Tibial nerve (tissue), 4 donors: ENCODE measurements at regions not wholly inside any gene's neighbourhood (a gene's known extent, or its start where the extent isn't known, plus 50 kb on each side); places are given as distances from the start of the nearest gene placed in this dataset.

Experiments
- DNase-seq, 2 donors: peaks; one replicate each; pipeline ENCODE4 v3.0.0-alpha.2; 2019; ENCODE audit warnings: low spot score in 2 of 2
- H3K27ac ChIP-seq, 4 donors: fragments of 200-600 bp; sonication (generic) in 3 of 4; one replicate each; pipeline ENCODE4 v1.5.1; 2017 to 2019; ENCODE audit warnings: mild to moderate bottlenecking in 1 of 4
- H3K27me3 ChIP-seq, 2 donors: fragments of 200-600 bp; sonication (generic) in 1 of 2; one replicate each; pipeline versions ENCODE4 v1.5.1 to v1.6.0; 2017 to 2019
- H3K36me3 ChIP-seq, 3 donors: fragments of 200-600 bp; sonication (generic); one replicate each; pipeline ENCODE4 v1.5.1; 2018 to 2019
- H3K4me1 ChIP-seq, 4 donors: fragments of 200-600 bp; sonication (generic) in 3 of 4; one replicate each; pipeline ENCODE4 v1.5.1; 2017 to 2019
- H3K4me3 ChIP-seq, 4 donors: fragments of 200-600 bp; sonication (generic) in 3 of 4; one replicate each; pipeline ENCODE4 v1.5.1; 2017 to 2019; ENCODE audit warnings: mild to moderate bottlenecking in 1 of 4, moderate library complexity in 1 of 4
- H3K9me3 ChIP-seq, 4 donors: fragments of 200-600 bp; sonication (generic) in 3 of 4; one replicate each; pipeline ENCODE4 v1.5.1; 2017 to 2019
- EP300 ChIP-seq, 2 donors: sonication (generic); formaldehyde crosslinking; IDR thresholded peaks; one replicate each; pipeline ENCODE4 v1.6.1; 2017; ENCODE audit warnings: antibody characterized with exemption in 2 of 2, mild to moderate bottlenecking in 1 of 2
- POLR2A ChIP-seq, 2 donors: fragments of 450-650 bp; IDR thresholded peaks; one replicate each; pipeline ENCODE4 v1.6.1; 2017; ENCODE audit warnings: antibody characterized with exemption in 2 of 2, mild to moderate bottlenecking in 2 of 2, moderate library complexity in 2 of 2
- WGBS, 2 donors: methylation state at CpG; one replicate each; pipeline ENCODE4 v1.1.5; 2018; 5-methylcytosine and 5-hydroxymethylcytosine counted together
- TF ChIP-seq, protein P1 (sequence below), 5 experiments: fragments of 200-600 bp in 3 of 5; fragments of 450-650 bp in 2 of 5; sonication (generic) in 3 of 5; IDR thresholded peaks; one replicate each; pipeline ENCODE4 v1.5.1; 2016 to 2019; ENCODE audit warnings: antibody characterized with exemption in 5 of 5, mild to moderate bottlenecking in 3 of 5, moderate library complexity in 2 of 5

- H3K36me3 ChIP-seq: no peaks in the 10 kb centered on the region
- no peak for TF ChIP-seq EP300 (IDR thresholded peaks at IDR 0.05)
- TF ChIP-seq, protein P1, sequence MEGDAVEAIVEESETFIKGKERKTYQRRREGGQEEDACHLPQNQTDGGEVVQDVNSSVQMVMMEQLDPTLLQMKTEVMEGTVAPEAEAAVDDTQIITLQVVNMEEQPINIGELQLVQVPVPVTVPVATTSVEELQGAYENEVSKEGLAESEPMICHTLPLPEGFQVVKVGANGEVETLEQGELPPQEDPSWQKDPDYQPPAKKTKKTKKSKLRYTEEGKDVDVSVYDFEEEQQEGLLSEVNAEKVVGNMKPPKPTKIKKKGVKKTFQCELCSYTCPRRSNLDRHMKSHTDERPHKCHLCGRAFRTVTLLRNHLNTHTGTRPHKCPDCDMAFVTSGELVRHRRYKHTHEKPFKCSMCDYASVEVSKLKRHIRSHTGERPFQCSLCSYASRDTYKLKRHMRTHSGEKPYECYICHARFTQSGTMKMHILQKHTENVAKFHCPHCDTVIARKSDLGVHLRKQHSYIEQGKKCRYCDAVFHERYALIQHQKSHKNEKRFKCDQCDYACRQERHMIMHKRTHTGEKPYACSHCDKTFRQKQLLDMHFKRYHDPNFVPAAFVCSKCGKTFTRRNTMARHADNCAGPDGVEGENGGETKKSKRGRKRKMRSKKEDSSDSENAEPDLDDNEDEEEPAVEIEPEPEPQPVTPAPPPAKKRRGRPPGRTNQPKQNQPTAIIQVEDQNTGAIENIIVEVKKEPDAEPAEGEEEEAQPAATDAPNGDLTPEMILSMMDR (IDR thresholded peaks at IDR 0.05): no peak
- no peak for TF ChIP-seq POLR2A (IDR thresholded peaks at IDR 0.05)
- no peaks in the 10 kb centered on the region for H3K4me1 ChIP-seq
- no peaks in the 10 kb centered on the region for H3K9me3 ChIP-seq
- no peak for DNase-seq
- no peak overlapping the region for H3K4me3 ChIP-seq
- no peak overlapping the region for H3K27ac ChIP-seq
- no peaks in the 10 kb centered on the region for H3K27me3 ChIP-seq
Measured at GRCh38 chrX:34426334-34426733, 230.8 kb downstream of the TMEM47 start.

- Histone ChIP-seq H3K9me3 (no peaks in the 10 kb centered on the region), H3K4me3 (no peak overlapping the region), H3K36me3 (no peaks in the 10 kb centered on the region), H3K27me3 (no peaks in the 10 kb centered on the region), H3K4me1 (no peaks in the 10 kb centered on the region), H3K27ac (no peak overlapping the region)
- no peak for TF ChIP-seq EP300 (IDR thresholded peaks at IDR 0.05)
- TF ChIP-seq POLR2A (IDR thresholded peaks at IDR 0.05): no peak
- TF ChIP-seq, protein P1 (IDR thresholded peaks at IDR 0.05): no peak
- no peak for DNase-seq
- 88 to 100% methylated on average over 1 of the region's 1 CpG for WGBS, 2 donors
Measured at GRCh38 chrX:34406580-34406979, 250.5 kb downstream of the TMEM47 start.

DNA sequence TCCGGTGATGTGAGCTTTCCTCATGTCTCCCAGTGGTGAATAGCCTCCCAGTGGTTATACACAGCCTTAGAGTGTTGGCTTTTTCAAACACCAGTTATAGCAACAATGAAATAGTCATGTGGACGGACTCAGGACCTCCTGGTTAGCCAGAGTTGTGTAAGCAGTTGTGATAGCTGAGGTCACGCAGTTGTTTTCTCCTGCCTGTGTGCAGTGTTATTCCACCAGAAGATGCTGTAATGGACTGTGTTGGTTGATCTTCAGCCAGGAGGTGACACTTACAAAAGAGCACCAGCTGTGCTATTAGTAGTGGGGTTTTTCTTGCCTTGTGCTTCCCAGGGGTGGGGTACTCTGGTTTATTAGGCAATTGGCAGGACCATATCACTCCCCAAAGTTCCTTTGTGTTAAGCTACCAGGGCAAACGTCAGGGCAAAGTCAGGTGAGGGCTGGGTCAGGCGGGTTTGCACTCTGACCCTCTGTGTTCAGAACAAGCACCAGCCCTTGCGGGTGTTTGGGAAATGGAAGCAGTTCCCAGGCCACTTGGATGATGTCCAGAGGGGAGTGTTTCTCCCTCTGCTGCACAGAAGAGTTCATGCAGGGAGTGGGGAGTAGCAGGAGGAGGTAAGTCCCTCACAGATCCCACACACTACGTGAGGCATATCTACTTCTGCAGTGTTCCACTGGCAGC is 252.6 kb downstream of the TMEM47 start:
- H3K9me3 ChIP-seq: no peaks in the 10 kb centered on the region
- peak; percentile 12 to 55 for DNase-seq
- WGBS, 2 donors: 33 to 53% methylated on average over 3 to 7 of the region's 7 CpGs
- TF ChIP-seq, protein P1 (IDR thresholded peaks at IDR 0.05): no peak
- peak in 1 of 2 donors; percentile 50 for TF ChIP-seq EP300 (IDR thresholded peaks at IDR 0.05)
- no peaks in the 10 kb centered on the region for H3K36me3 ChIP-seq
- H3K4me3 ChIP-seq: no peak overlapping the region
- H3K4me1 ChIP-seq: no peaks in the 10 kb centered on the region
- no peaks in the 10 kb centered on the region for H3K27me3 ChIP-seq
- H3K27ac ChIP-seq: peak overlapping the region in 1 of 4 donors; percentile 33

GRCh38 chrX:34401411-34401810 is 255.7 kb downstream of the TMEM47 start:
- no peak for DNase-seq
- Histone ChIP-seq H3K9me3 (no peaks in the 10 kb centered on the region), H3K4me3 (no peak overlapping the region), H3K36me3 (no peaks in the 10 kb centered on the region), H3K27ac (no peak overlapping the region), H3K4me1 (no peaks in the 10 kb centered on the region), H3K27me3 (no peaks in the 10 kb centered on the region)
- no peak for TF ChIP-seq EP300 (IDR thresholded peaks at IDR 0.05)
- WGBS, 2 donors: 28 to 50% methylated on average over 1 of the region's 1 CpG

GRCh38 chrX:34382416-34382815 is 250.3 kb upstream of the FAM47A start:
- Histone ChIP-seq H3K27ac (no peak overlapping the region), H3K36me3 (no peaks in the 10 kb centered on the region), H3K9me3 (no peaks in the 10 kb centered on the region), H3K4me3 (no peak overlapping the region), H3K4me1 (no peaks in the 10 kb centered on the region), H3K27me3 (no peaks in the 10 kb centered on the region)
- TF ChIP-seq, protein P1 (IDR thresholded peaks at IDR 0.05): no peak
- TF ChIP-seq POLR2A (IDR thresholded peaks at IDR 0.05) (no peak), EP300 (IDR thresholded peaks at IDR 0.05) (no peak)
- 35 to 42% methylated on average over 2 of the region's 2 CpGs for WGBS, 2 donors
- DNase-seq: no peak

DNA sequence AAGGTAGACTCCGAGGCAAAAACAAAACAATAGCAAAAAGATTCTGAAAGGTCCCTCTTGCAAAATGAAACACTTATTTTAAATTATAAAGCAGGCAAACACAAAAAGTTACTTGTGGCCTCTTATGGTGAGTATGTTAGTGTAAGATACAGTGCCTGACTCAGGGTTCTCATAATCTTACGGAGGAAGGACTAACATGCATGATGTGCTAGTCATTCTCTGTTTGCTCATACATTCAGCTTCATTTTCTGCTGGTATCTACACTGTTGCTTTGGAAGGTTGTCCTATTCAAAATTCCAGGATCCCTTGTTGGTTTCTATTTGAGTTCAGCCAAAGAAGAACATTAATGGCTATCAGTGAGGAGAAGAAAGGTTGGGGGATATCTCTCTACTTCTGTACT is 249.1 kb upstream of the FAM47A start:
- TF ChIP-seq, protein P1 (IDR thresholded peaks at IDR 0.05): no peak
- TF ChIP-seq EP300 (IDR thresholded peaks at IDR 0.05) (no peak), POLR2A (IDR thresholded peaks at IDR 0.05) (no peak)
- WGBS, 2 donors: 74 to 81% methylated on average over 2 of the region's 2 CpGs

More for the DNA sequence above, 249.1 kb upstream of the FAM47A start:
- Histone ChIP-seq H3K9me3 (no peaks in the 10 kb centered on the region), H3K27me3 (no peaks in the 10 kb centered on the region), H3K36me3 (no peaks in the 10 kb centered on the region), H3K27ac (no peak overlapping the region), H3K4me3 (no peak overlapping the region), H3K4me1 (no peaks in the 10 kb centered on the region)
- DNase-seq: no peak
